ENCODE measurements at regions not wholly inside any gene's neighbourhood (a gene's known extent, or its start where the extent isn't known, plus 50 kb on each side); places are given as distances from the start of the nearest gene placed in this dataset.

GRCh38 chr6:150514806-150515380 lies 84.8 kb upstream of the PLEKHG1 start:
- DNase-seq: no peak
- POLR2A ChIA-PET: no interaction called here
- H3K4me3 ChIP-seq (ENCODE audit: low read depth in 2 of 2, low read length in 1 of 2): no peak overlapping the region

DNA sequence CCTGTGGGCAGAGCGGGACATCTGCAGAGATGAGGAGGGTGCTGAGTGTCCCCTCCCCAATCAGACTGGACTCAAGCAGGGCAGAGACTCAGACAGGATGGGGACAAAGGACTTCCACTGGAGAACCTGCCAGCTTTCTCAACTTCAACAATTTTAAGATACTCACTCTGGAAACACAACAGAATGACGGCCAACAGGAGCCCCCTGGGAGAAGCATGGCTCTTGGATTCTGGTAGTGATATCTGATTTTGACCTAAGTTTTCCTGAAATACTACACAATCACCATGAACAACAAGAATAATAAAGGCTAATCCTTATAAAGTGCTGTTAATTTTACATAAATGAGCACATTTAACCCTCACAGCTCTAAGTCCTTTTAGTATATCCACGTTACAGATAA lies 83.5 kb upstream of the PLEKHG1 start:
- WGBS (ENCODE audit: low lambda C conversion rate): 0% methylated on average over 2 of the region's 3 CpGs
- Histone ChIP-seq H3K4me3 (ENCODE audit: low read depth in 2 of 2, low read length in 1 of 2) (no peak overlapping the region), H3K4me2 (no peak overlapping the region), H3K4me1 (ENCODE audit: control insufficient read depth in 1 of 2, insufficient read depth in 2 of 2, low read depth in 1 of 2, low read length in 1 of 2) (no peaks in the 10 kb centered on the region; a peak in 1 of 4 replicates), H3K36me3 (replicated peaks in 1 of 2; ENCODE audit: control insufficient read depth in 1 of 2, insufficient read depth in 2 of 2, low read length in 1 of 2) (no peaks in the 10 kb centered on the region), H3K27me3 (ENCODE audit: insufficient read depth) (no peaks in the 10 kb centered on the region), H3K9me3 (no peaks in the 10 kb centered on the region), H3K27ac (ENCODE audit: low read depth in 2 of 2, low read length in 1 of 2) (no peak overlapping the region), H3K79me2 (ENCODE audit: insufficient read depth) (no peaks in the 10 kb centered on the region), H3F3A (replicated peaks; ENCODE audit: insufficient read depth) (no peaks in the 10 kb centered on the region), H4K20me1 (ENCODE audit: insufficient read depth) (no peaks in the 10 kb centered on the region), H2AFZ (ENCODE audit: low read depth) (no peak overlapping the region), H3K9ac (no peak overlapping the region), H3K9me2 (no peaks in the 10 kb centered on the region)
- POLR2A ChIA-PET: no interaction called here
- no peak for DNase-seq
- CTCF ChIA-PET: no interaction called here
- TF ChIP-seq, protein P1, sequence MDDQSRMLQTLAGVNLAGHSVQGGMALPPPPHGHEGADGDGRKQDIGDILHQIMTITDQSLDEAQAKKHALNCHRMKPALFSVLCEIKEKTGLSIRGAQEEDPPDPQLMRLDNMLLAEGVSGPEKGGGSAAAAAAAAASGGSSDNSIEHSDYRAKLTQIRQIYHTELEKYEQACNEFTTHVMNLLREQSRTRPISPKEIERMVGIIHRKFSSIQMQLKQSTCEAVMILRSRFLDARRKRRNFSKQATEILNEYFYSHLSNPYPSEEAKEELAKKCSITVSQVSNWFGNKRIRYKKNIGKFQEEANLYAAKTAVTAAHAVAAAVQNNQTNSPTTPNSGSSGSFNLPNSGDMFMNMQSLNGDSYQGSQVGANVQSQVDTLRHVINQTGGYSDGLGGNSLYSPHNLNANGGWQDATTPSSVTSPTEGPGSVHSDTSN (IDR thresholded peaks at IDR 0.05): no peak
- TF ChIP-seq EZH2phosphoT487 (IDR thresholded peaks at IDR 0.05; ENCODE audit: borderline replicate concordance, low read depth) (no peak), RXRA (IDR thresholded peaks at IDR 0.05; ENCODE audit: borderline replicate concordance, low read depth) (no peak), RCOR1 (IDR thresholded peaks at IDR 0.05; ENCODE audit: low read length) (no peak), RAD21 (IDR thresholded peaks at IDR 0.05; ENCODE audit: low read length) (no peak), RFX5 (IDR thresholded peaks at IDR 0.05; ENCODE audit: low read length) (no peak), TCF12 (IDR thresholded peaks at IDR 0.05) (no peak), NFIC (IDR thresholded peaks at IDR 0.05; ENCODE audit: borderline replicate concordance) (no peak), TEAD4 (IDR thresholded peaks at IDR 0.05; ENCODE audit: borderline replicate concordance, insufficient read depth) (no peak), NRF1 (IDR thresholded peaks at IDR 0.05; ENCODE audit: low read depth, low read length) (no peak)
- TF ChIP-seq, protein P2, sequence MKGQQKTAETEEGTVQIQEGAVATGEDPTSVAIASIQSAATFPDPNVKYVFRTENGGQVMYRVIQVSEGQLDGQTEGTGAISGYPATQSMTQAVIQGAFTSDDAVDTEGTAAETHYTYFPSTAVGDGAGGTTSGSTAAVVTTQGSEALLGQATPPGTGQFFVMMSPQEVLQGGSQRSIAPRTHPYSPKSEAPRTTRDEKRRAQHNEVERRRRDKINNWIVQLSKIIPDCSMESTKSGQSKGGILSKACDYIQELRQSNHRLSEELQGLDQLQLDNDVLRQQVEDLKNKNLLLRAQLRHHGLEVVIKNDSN (IDR thresholded peaks at IDR 0.05; ENCODE audit: borderline replicate concordance, low read depth): no peak
- TF ChIP-seq, protein P3, sequence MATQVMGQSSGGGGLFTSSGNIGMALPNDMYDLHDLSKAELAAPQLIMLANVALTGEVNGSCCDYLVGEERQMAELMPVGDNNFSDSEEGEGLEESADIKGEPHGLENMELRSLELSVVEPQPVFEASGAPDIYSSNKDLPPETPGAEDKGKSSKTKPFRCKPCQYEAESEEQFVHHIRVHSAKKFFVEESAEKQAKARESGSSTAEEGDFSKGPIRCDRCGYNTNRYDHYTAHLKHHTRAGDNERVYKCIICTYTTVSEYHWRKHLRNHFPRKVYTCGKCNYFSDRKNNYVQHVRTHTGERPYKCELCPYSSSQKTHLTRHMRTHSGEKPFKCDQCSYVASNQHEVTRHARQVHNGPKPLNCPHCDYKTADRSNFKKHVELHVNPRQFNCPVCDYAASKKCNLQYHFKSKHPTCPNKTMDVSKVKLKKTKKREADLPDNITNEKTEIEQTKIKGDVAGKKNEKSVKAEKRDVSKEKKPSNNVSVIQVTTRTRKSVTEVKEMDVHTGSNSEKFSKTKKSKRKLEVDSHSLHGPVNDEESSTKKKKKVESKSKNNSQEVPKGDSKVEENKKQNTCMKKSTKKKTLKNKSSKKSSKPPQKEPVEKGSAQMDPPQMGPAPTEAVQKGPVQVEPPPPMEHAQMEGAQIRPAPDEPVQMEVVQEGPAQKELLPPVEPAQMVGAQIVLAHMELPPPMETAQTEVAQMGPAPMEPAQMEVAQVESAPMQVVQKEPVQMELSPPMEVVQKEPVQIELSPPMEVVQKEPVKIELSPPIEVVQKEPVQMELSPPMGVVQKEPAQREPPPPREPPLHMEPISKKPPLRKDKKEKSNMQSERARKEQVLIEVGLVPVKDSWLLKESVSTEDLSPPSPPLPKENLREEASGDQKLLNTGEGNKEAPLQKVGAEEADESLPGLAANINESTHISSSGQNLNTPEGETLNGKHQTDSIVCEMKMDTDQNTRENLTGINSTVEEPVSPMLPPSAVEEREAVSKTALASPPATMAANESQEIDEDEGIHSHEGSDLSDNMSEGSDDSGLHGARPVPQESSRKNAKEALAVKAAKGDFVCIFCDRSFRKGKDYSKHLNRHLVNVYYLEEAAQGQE (IDR thresholded peaks at IDR 0.05; ENCODE audit: low read depth, low read length): no peak
- TF ChIP-seq, protein P4, sequence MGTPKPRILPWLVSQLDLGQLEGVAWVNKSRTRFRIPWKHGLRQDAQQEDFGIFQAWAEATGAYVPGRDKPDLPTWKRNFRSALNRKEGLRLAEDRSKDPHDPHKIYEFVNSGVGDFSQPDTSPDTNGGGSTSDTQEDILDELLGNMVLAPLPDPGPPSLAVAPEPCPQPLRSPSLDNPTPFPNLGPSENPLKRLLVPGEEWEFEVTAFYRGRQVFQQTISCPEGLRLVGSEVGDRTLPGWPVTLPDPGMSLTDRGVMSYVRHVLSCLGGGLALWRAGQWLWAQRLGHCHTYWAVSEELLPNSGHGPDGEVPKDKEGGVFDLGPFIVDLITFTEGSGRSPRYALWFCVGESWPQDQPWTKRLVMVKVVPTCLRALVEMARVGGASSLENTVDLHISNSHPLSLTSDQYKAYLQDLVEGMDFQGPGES (IDR thresholded peaks at IDR 0.05; ENCODE audit: low read depth, low read length): no peak

More at GRCh38 chr6:150514806-150515380, 84.8 kb upstream of the PLEKHG1 start:
- Histone ChIP-seq H3K27ac (ENCODE audit: low read depth in 2 of 2, low read length in 1 of 2) (no peak overlapping the region), H3K9me3 (no peaks in the 10 kb centered on the region), H3K4me1 (ENCODE audit: control insufficient read depth in 1 of 2, insufficient read depth in 2 of 2, low read depth in 1 of 2, low read length in 1 of 2) (no peaks in the 10 kb centered on the region), H2AFZ (ENCODE audit: low read depth) (no peak overlapping the region), H3K27me3 (ENCODE audit: insufficient read depth) (no peaks in the 10 kb centered on the region), H3K4me2 (no peak overlapping the region), H3K9ac (no peak overlapping the region), H3K79me2 (ENCODE audit: insufficient read depth) (no peaks in the 10 kb centered on the region), H3K9me2 (no peaks in the 10 kb centered on the region), H3F3A (replicated peaks; ENCODE audit: insufficient read depth) (no peaks in the 10 kb centered on the region), H4K20me1 (ENCODE audit: insufficient read depth) (no peaks in the 10 kb centered on the region), H3K36me3 (replicated peaks in 1 of 2; ENCODE audit: control insufficient read depth in 1 of 2, insufficient read depth in 2 of 2, low read length in 1 of 2) (no peaks in the 10 kb centered on the region)
- 7% methylated on average over 2 of the region's 2 CpGs for WGBS (ENCODE audit: low lambda C conversion rate)
- TF ChIP-seq MXI1 (IDR thresholded peaks at IDR 0.05; ENCODE audit: low read depth, low read length) (no peak), NFIC (IDR thresholded peaks at IDR 0.05; ENCODE audit: borderline replicate concordance) (no peak), FOXJ3 (CRISPR knock-in tag; IDR thresholded peaks at IDR 0.05) (no peak)
- TF ChIP-seq, protein P3 (IDR thresholded peaks at IDR 0.05; ENCODE audit: low read depth, low read length): no peak
- CTCF ChIA-PET: interaction anchor here (1.2 kb wide), 1 partner anchor 180 kb away, joined by 3 read pairs; no protein-coding TSS in a partner anchor

Measured in SK-N-SH (cell line).